Panc1 (cell line): ENCODE measurements at regions not wholly inside any gene's neighbourhood (a gene's known extent, or its start where the extent isn't known, plus 50 kb on each side); places are given as distances from the start of the nearest gene placed in this dataset.

Source experiments
- POLR2AphosphoS5 ChIP-seq: IDR thresholded peaks from 2 replicates; pipeline ENCODE4 v1.6.1; 2012; ENCODE audit warnings: mild to moderate bottlenecking, low read depth, low read length, moderate library complexity
- SIN3A ChIP-seq: IDR thresholded peaks from 2 replicates; pipeline ENCODE4 v1.6.1; 2012; ENCODE audit warnings: low read depth, mild to moderate bottlenecking, low read length, moderate library complexity, borderline replicate concordance; ENCODE audit not compliant: insufficient read depth
- TF ChIP-seq, protein P1 (sequence below): fragments of 450-650 bp; IDR thresholded peaks from 2 replicates; pipeline ENCODE4 v1.5.1; 2017; ENCODE audit warnings: mild to moderate bottlenecking
- TF ChIP-seq, protein P2 (sequence below), 2 experiments: IDR thresholded peaks; 2 replicates each; pipeline ENCODE4 v1.6.1; 2011 to 2012; ENCODE audit warnings: low read depth in 2 of 2, control low read depth in 1 of 2, low read length in 1 of 2, mild to moderate bottlenecking in 1 of 2, moderate library complexity in 1 of 2; ENCODE audit not compliant: insufficient read depth in 1 of 2

DNA sequence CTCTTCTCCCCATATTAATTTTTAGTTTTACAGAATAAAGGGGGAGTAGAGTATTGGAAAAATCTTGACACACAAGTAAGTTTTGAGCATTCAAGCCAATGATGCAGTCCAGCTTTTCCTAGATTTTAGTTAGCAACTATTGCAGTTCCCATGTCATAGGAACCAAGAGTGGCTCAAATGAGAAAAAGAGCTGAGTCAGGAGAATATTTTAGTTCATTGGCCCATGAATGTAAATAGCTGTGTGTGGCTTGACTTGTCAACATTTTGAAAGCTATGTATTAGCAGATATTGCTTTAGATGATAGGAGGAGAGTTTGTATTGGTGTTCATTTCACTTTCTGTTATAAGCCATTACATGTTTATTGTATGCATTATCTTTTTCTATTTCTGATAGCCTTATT, 853.7 kb downstream of the PLOD2 start:
- TF ChIP-seq, protein P1, sequence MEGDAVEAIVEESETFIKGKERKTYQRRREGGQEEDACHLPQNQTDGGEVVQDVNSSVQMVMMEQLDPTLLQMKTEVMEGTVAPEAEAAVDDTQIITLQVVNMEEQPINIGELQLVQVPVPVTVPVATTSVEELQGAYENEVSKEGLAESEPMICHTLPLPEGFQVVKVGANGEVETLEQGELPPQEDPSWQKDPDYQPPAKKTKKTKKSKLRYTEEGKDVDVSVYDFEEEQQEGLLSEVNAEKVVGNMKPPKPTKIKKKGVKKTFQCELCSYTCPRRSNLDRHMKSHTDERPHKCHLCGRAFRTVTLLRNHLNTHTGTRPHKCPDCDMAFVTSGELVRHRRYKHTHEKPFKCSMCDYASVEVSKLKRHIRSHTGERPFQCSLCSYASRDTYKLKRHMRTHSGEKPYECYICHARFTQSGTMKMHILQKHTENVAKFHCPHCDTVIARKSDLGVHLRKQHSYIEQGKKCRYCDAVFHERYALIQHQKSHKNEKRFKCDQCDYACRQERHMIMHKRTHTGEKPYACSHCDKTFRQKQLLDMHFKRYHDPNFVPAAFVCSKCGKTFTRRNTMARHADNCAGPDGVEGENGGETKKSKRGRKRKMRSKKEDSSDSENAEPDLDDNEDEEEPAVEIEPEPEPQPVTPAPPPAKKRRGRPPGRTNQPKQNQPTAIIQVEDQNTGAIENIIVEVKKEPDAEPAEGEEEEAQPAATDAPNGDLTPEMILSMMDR = no peak
- TF ChIP-seq, protein P2, sequence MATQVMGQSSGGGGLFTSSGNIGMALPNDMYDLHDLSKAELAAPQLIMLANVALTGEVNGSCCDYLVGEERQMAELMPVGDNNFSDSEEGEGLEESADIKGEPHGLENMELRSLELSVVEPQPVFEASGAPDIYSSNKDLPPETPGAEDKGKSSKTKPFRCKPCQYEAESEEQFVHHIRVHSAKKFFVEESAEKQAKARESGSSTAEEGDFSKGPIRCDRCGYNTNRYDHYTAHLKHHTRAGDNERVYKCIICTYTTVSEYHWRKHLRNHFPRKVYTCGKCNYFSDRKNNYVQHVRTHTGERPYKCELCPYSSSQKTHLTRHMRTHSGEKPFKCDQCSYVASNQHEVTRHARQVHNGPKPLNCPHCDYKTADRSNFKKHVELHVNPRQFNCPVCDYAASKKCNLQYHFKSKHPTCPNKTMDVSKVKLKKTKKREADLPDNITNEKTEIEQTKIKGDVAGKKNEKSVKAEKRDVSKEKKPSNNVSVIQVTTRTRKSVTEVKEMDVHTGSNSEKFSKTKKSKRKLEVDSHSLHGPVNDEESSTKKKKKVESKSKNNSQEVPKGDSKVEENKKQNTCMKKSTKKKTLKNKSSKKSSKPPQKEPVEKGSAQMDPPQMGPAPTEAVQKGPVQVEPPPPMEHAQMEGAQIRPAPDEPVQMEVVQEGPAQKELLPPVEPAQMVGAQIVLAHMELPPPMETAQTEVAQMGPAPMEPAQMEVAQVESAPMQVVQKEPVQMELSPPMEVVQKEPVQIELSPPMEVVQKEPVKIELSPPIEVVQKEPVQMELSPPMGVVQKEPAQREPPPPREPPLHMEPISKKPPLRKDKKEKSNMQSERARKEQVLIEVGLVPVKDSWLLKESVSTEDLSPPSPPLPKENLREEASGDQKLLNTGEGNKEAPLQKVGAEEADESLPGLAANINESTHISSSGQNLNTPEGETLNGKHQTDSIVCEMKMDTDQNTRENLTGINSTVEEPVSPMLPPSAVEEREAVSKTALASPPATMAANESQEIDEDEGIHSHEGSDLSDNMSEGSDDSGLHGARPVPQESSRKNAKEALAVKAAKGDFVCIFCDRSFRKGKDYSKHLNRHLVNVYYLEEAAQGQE (IDR thresholded peaks at IDR 0.05; ENCODE audit: insufficient read depth in 1 of 2, low read depth in 2 of 2, low read length in 1 of 2) = no peak
- TF ChIP-seq POLR2AphosphoS5 = no peak
- no peak for TF ChIP-seq SIN3A
